GM23338 (cell line): ENCODE measurements at regions not wholly inside any gene's neighbourhood (a gene's known extent, or its start where the extent isn't known, plus 50 kb on each side); places are given as distances from the start of the nearest gene placed in this dataset.

Source experiments
- ATAC-seq: fragments of 200-7000 bp; cut with Tn5 transposase; 3 replicates; pipeline ENCODE4 v1.9.1; 2020
- DNase-seq: peaks from one replicate; pipeline ENCODE4 v3.0.0-alpha.2; 2015; ENCODE audit warnings: low spot score
- H2AFZ ChIP-seq: fragments of 200-600 bp; sonication (generic); 2 replicates; pipeline ENCODE4 v1.8.0; 2016; ENCODE audit warnings: antibody characterized with exemption, mild to moderate bottlenecking, moderate library complexity
- H3F3A ChIP-seq: fragments of 200-600 bp; sonication (generic); replicated peaks from 2 replicates; pipeline ENCODE4 v1.8.0; 2017; ENCODE audit warnings: antibody characterized with exemption, mixed run types, low read depth
- H3K27ac ChIP-seq: fragments of 200-600 bp; sonication (generic); 2 replicates; pipeline ENCODE4 v1.6.1; 2016; ENCODE audit warnings: low read depth
- H3K27me3 ChIP-seq: fragments of 200-600 bp; sonication (generic); 2 replicates; pipeline ENCODE4 v1.8.0; 2016; ENCODE audit warnings: mild to moderate bottlenecking, mixed run types, moderate library complexity; ENCODE audit not compliant: insufficient read depth
- H3K36me3 ChIP-seq: fragments of 200-600 bp; sonication (generic); 2 replicates; pipeline ENCODE4 v1.8.0; 2016; ENCODE audit warnings: mild to moderate bottlenecking; ENCODE audit not compliant: insufficient read depth
- H3K4me1 ChIP-seq: fragments of 200-600 bp; sonication (generic); 2 replicates; pipeline ENCODE4 v1.8.0; 2016; ENCODE audit warnings: mild to moderate bottlenecking, moderate library complexity; ENCODE audit not compliant: insufficient read depth
- H3K4me2 ChIP-seq: fragments of 200-600 bp; sonication (generic); 2 replicates; pipeline ENCODE4 v1.7.1; 2017; ENCODE audit warnings: mixed run types
- H3K4me3 ChIP-seq: fragments of 200-600 bp; sonication (generic); 2 replicates; pipeline ENCODE4 v1.6.1; 2016; ENCODE audit warnings: mixed run types
- H3K79me2 ChIP-seq: fragments of 200-600 bp; sonication (generic); replicated peaks from 2 replicates; pipeline ENCODE4 v1.8.0; 2017; ENCODE audit warnings: mild to moderate bottlenecking; ENCODE audit not compliant: insufficient read depth
- H3K9me2 ChIP-seq: fragments of 200-600 bp; sonication (generic); 2 replicates; pipeline ENCODE4 v1.8.0; 2017; ENCODE audit not compliant: insufficient read depth
- H4K20me1 ChIP-seq: fragments of 200-600 bp; sonication (generic); replicated peaks from 2 replicates; pipeline ENCODE4 v1.8.0; 2017; ENCODE audit warnings: mild to moderate bottlenecking; ENCODE audit not compliant: insufficient read depth
- H3K27ac Mint-ChIP-seq: 2 replicates; pipeline ENCODE4 v1.8.0; 2020; ENCODE audit warnings: inconsistent platforms, mild to moderate bottlenecking, moderate library complexity, mixed read lengths
- H3K27me3 Mint-ChIP-seq: 3 replicates; pipeline ENCODE4 v1.8.0; 2022; ENCODE audit warnings: low read depth, mild to moderate bottlenecking, moderate library complexity, mixed read lengths, inconsistent platforms; ENCODE audit not compliant: insufficient read depth, poor library complexity
- H3K36me3 Mint-ChIP-seq: 3 replicates; pipeline ENCODE4 v1.8.0; 2021; ENCODE audit warnings: low read depth, mild to moderate bottlenecking, inconsistent platforms, moderate library complexity, mixed read lengths
- H3K4me1 Mint-ChIP-seq: 3 replicates; pipeline ENCODE4 v1.8.0; 2020; ENCODE audit warnings: mild to moderate bottlenecking, inconsistent platforms, mixed read lengths
- H3K4me3 Mint-ChIP-seq: 3 replicates; pipeline ENCODE4 v1.8.0; 2021; ENCODE audit warnings: moderate library complexity, mild to moderate bottlenecking, inconsistent platforms, mixed read lengths
- H3K9me3 Mint-ChIP-seq: 3 replicates; pipeline ENCODE4 v1.8.0; 2020; ENCODE audit warnings: moderate library complexity, mild to moderate bottlenecking, inconsistent platforms, mixed read lengths
- CREB1 ChIP-seq: fragments of 250-450 bp; sonication (Bioruptor Pico); IDR thresholded peaks from 2 replicates; pipeline ENCODE4 v1.5.0; 2020; ENCODE audit warnings: low read depth, mild to moderate bottlenecking, moderate library complexity
- EZH2 ChIP-seq: fragments of 200-600 bp; sonication (generic); IDR thresholded peaks from one replicate; pipeline ENCODE4 v1.8.0; 2017; ENCODE audit warnings: antibody characterized with exemption, mild to moderate bottlenecking, low read depth; ENCODE audit not compliant: unreplicated experiment
- EZH2phosphoT487 ChIP-seq: fragments of 200-600 bp; sonication (generic); IDR thresholded peaks from one replicate; pipeline ENCODE4 v1.8.1; 2018; ENCODE audit warnings: antibody characterized with exemption; ENCODE audit not compliant: unreplicated experiment
- JUNB ChIP-seq: IDR thresholded peaks from one replicate; pipeline ENCODE4 v1.6.1; 2016; ENCODE audit warnings: antibody characterized with exemption; ENCODE audit not compliant: unreplicated experiment
- NANOG ChIP-seq: IDR thresholded peaks from 2 replicates; pipeline ENCODE4 v1.6.1; 2016; ENCODE audit warnings: antibody characterized with exemption, borderline replicate concordance
- POLR2AphosphoS5 ChIP-seq: IDR thresholded peaks from 2 replicates; pipeline ENCODE4 v1.6.1; 2016; ENCODE audit warnings: antibody characterized with exemption, low read depth
- ZNF114 ChIP-seq: fragments of 250-450 bp; sonication (Bioruptor Pico); IDR thresholded peaks from 2 replicates; pipeline ENCODE4 v1.5.0; 2020; ENCODE audit warnings: mild to moderate bottlenecking, moderate library complexity
- ZNF331 ChIP-seq: fragments of 250-450 bp; sonication (Bioruptor Pico); IDR thresholded peaks from 2 replicates; pipeline ENCODE4 v1.5.0; 2020; ENCODE audit warnings: low read depth, mild to moderate bottlenecking, moderate library complexity
- TF ChIP-seq, protein P1 (sequence below): IDR thresholded peaks from 2 replicates; pipeline ENCODE4 v1.6.1; 2016; ENCODE audit warnings: antibody characterized with exemption
- TF ChIP-seq, protein P2 (sequence below): IDR thresholded peaks from one replicate; pipeline ENCODE4 v1.6.1; 2018; ENCODE audit warnings: antibody characterized with exemption; ENCODE audit not compliant: unreplicated experiment
- TF ChIP-seq, protein P3 (sequence below), 2 experiments: fragments of 200-600 bp in 1 of 2; sonication (generic) in 1 of 2; conservative IDR thresholded peaks; 2 replicates each; pipeline versions ENCODE4 v1.5.1 to v1.6.1; 2016 to 2017; ENCODE audit warnings: antibody characterized with exemption in 2 of 2, low read depth in 2 of 2, mild to moderate bottlenecking in 2 of 2, moderate library complexity in 1 of 2

DNA sequence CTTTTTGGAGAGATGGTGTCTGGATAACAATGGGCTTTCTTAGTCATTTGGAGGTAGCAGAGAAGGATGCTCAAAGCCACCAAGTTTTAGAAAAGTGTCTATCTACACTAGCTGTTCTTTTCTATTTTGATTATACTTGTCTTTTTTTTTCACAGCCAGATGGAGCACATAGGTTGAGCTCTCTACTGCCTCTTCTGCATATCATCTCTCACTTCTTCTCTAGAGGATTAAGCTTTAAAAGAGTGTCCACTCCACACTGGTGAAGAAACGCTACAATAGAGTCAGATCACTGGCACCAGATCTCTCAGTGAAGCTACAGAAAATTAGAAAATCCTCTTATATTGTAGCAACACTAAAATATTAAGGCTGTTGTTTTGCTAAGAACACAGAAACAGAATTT is 145.3 kb upstream of the MBNL1 start (continued):
- no peak for TF ChIP-seq NANOG
- TF ChIP-seq ZNF114: no peak
- TF ChIP-seq EZH2: no peak
- TF ChIP-seq, protein P1, sequence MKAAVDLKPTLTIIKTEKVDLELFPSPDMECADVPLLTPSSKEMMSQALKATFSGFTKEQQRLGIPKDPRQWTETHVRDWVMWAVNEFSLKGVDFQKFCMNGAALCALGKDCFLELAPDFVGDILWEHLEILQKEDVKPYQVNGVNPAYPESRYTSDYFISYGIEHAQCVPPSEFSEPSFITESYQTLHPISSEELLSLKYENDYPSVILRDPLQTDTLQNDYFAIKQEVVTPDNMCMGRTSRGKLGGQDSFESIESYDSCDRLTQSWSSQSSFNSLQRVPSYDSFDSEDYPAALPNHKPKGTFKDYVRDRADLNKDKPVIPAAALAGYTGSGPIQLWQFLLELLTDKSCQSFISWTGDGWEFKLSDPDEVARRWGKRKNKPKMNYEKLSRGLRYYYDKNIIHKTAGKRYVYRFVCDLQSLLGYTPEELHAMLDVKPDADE: no peak

DNA sequence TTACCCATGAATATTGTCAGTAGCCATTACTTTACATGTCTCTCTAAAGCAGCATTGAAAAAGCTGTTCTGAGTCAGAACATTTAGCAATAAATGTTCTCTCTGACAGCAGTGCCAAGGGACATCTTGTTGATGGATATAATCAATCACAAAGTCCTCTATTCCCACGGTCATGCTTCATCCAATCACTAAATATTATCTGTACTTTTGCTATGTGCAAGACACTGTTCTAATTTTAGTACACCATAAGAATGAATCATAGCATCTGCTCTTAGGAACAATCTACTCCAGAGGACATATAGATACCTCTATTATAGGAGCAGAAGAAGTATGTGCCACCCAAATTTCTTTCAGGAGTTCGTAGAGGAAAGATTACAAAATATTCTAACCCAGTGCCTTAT is 142.5 kb upstream of the MBNL1 start:
- no peaks in the 10 kb centered on the region for H3K79me2 ChIP-seq
- no peaks in the 10 kb centered on the region for H3K36me3 Mint-ChIP-seq
- no peaks in the 10 kb centered on the region for H3K4me1 ChIP-seq
- no peak overlapping the region for H3K27ac ChIP-seq
- no peaks in the 10 kb centered on the region for H3K36me3 ChIP-seq
- no peaks in the 10 kb centered on the region for H3K4me1 Mint-ChIP-seq
- no peaks in the 10 kb centered on the region for H3K9me2 ChIP-seq
- no peak overlapping the region for H2AFZ ChIP-seq
- H3K4me3 ChIP-seq: no peak overlapping the region
- H3K27ac Mint-ChIP-seq: no peak overlapping the region
- no peaks in the 10 kb centered on the region for H3K27me3 Mint-ChIP-seq
- H4K20me1 ChIP-seq: no peaks in the 10 kb centered on the region
- H3K4me2 ChIP-seq: no peak overlapping the region
- no peaks in the 10 kb centered on the region for H3K9me3 Mint-ChIP-seq
- no peaks in the 10 kb centered on the region for H3F3A ChIP-seq
- no peaks in the 10 kb centered on the region for H3K27me3 ChIP-seq
- TF ChIP-seq EZH2phosphoT487 (no peak), ZNF331 (no peak), ZNF114 (no peak), CREB1 (CRISPR knock-in tag) (no peak), POLR2AphosphoS5 (no peak), NANOG (no peak)
- TF ChIP-seq, protein P2, sequence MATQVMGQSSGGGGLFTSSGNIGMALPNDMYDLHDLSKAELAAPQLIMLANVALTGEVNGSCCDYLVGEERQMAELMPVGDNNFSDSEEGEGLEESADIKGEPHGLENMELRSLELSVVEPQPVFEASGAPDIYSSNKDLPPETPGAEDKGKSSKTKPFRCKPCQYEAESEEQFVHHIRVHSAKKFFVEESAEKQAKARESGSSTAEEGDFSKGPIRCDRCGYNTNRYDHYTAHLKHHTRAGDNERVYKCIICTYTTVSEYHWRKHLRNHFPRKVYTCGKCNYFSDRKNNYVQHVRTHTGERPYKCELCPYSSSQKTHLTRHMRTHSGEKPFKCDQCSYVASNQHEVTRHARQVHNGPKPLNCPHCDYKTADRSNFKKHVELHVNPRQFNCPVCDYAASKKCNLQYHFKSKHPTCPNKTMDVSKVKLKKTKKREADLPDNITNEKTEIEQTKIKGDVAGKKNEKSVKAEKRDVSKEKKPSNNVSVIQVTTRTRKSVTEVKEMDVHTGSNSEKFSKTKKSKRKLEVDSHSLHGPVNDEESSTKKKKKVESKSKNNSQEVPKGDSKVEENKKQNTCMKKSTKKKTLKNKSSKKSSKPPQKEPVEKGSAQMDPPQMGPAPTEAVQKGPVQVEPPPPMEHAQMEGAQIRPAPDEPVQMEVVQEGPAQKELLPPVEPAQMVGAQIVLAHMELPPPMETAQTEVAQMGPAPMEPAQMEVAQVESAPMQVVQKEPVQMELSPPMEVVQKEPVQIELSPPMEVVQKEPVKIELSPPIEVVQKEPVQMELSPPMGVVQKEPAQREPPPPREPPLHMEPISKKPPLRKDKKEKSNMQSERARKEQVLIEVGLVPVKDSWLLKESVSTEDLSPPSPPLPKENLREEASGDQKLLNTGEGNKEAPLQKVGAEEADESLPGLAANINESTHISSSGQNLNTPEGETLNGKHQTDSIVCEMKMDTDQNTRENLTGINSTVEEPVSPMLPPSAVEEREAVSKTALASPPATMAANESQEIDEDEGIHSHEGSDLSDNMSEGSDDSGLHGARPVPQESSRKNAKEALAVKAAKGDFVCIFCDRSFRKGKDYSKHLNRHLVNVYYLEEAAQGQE: no peak
- no peak for ATAC-seq
- DNase-seq: no peak
- H3K4me3 Mint-ChIP-seq: no peak overlapping the region

DNA sequence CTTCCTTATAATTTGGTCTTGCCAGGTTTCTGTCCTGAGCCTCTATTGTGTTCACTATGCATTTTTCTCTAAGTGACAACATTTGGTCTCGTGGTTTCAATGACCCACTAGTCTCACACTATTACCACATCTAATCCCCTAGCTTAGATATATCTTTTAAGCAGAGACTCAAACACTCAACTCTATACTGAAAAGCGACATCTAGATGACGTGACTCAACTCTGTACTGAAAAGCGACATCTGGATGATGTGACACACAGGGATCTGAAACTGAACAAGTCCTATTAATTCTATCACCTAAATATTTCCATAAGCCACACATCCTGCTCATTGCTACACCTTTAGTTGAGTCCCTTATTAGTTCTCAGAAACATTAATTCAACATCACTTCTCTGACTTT is 141.7 kb upstream of the MBNL1 start:
- Histone ChIP-seq H3K27ac (no peak overlapping the region), H3F3A (no peaks in the 10 kb centered on the region), H3K4me3 (no peak overlapping the region), H2AFZ (no peak overlapping the region), H3K4me2 (no peak overlapping the region), H3K4me1 (no peaks in the 10 kb centered on the region), H3K9me2 (no peaks in the 10 kb centered on the region), H3K36me3 (no peaks in the 10 kb centered on the region), H3K79me2 (no peaks in the 10 kb centered on the region), H3K27me3 (no peaks in the 10 kb centered on the region), H4K20me1 (no peaks in the 10 kb centered on the region)
- H3K27ac Mint-ChIP-seq: no peak overlapping the region
- no peak overlapping the region for H3K4me3 Mint-ChIP-seq
- H3K9me3 Mint-ChIP-seq: no peaks in the 10 kb centered on the region
- DNase-seq (no peak), ATAC-seq (no peak)
- H3K36me3 Mint-ChIP-seq: no peaks in the 10 kb centered on the region
- TF ChIP-seq EZH2phosphoT487: no peak
- TF ChIP-seq ZNF331: no peak
- TF ChIP-seq, protein P1: no peak
- TF ChIP-seq EZH2: no peak
- no peak for TF ChIP-seq POLR2AphosphoS5
- no peak for TF ChIP-seq JUNB
- no peak for TF ChIP-seq NANOG
- TF ChIP-seq, protein P3, sequence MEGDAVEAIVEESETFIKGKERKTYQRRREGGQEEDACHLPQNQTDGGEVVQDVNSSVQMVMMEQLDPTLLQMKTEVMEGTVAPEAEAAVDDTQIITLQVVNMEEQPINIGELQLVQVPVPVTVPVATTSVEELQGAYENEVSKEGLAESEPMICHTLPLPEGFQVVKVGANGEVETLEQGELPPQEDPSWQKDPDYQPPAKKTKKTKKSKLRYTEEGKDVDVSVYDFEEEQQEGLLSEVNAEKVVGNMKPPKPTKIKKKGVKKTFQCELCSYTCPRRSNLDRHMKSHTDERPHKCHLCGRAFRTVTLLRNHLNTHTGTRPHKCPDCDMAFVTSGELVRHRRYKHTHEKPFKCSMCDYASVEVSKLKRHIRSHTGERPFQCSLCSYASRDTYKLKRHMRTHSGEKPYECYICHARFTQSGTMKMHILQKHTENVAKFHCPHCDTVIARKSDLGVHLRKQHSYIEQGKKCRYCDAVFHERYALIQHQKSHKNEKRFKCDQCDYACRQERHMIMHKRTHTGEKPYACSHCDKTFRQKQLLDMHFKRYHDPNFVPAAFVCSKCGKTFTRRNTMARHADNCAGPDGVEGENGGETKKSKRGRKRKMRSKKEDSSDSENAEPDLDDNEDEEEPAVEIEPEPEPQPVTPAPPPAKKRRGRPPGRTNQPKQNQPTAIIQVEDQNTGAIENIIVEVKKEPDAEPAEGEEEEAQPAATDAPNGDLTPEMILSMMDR (conservative IDR thresholded peaks at IDR 0.05; ENCODE audit: low read depth in 2 of 2): no peak
- no peaks in the 10 kb centered on the region for H3K4me1 Mint-ChIP-seq
- H3K27me3 Mint-ChIP-seq: no peaks in the 10 kb centered on the region
